ENCODE measurements at regions not wholly inside any gene's neighbourhood (a gene's known extent, or its start where the extent isn't known, plus 50 kb on each side); places are given as distances from the start of the nearest gene placed in this dataset.

DNA sequence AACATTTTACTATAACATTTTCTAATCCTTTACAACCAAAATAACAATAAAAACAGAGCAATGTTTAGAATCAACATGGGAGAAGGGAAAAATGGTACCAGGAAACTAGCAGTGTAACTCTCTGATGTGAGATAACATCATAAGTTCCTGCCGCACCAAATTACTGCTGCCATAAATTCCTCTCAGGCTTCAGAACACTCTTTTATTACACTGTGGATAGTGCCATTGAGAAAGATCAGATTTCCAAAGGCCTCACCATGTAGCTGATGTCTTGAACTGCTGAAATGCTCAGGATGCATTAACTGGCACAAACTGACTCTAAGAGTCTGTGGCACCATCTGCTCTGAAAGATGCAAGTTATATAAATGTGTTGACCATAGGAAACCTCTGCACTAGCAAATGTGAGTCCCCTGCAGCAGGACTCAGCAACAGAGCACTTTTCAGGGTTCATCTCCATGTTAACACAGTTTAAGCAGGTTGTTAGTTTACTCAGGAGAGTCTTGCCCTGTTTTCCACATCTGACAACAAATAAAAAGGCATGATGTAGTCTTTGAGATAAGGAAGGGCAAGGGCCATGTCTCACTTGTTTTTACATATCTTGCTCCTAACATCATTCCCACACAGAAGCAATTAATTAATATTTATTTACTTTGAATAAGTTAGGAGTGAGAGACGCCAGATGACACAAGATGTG lies 218.1 kb downstream of the CETN3 start:
- H3K4me3 ChIP-seq = no peak overlapping the region
- TF ChIP-seq, protein P1, sequence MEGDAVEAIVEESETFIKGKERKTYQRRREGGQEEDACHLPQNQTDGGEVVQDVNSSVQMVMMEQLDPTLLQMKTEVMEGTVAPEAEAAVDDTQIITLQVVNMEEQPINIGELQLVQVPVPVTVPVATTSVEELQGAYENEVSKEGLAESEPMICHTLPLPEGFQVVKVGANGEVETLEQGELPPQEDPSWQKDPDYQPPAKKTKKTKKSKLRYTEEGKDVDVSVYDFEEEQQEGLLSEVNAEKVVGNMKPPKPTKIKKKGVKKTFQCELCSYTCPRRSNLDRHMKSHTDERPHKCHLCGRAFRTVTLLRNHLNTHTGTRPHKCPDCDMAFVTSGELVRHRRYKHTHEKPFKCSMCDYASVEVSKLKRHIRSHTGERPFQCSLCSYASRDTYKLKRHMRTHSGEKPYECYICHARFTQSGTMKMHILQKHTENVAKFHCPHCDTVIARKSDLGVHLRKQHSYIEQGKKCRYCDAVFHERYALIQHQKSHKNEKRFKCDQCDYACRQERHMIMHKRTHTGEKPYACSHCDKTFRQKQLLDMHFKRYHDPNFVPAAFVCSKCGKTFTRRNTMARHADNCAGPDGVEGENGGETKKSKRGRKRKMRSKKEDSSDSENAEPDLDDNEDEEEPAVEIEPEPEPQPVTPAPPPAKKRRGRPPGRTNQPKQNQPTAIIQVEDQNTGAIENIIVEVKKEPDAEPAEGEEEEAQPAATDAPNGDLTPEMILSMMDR (IDR thresholded peaks at IDR 0.05 in 8 of 11, conservative IDR thresholded peaks at IDR 0.05 in 3 of 11) = no peak
- TF ChIP-seq POLR2A (IDR thresholded peaks at IDR 0.05) = no peak
- no peak for TF ChIP-seq POLR2AphosphoS5 (IDR thresholded peaks at IDR 0.05)
- no peaks in the 10 kb centered on the region for H3K9me3 ChIP-seq
- no peaks in the 10 kb centered on the region for H3K36me3 ChIP-seq
- no peak for DNase-seq
- H3K4me1 ChIP-seq = no peaks in the 10 kb centered on the region
- no peak overlapping the region for H3K27ac ChIP-seq
- 63 to 76% (median 70%) methylated on average over 2 of the region's 2 CpGs for WGBS, 5 donors
- no peaks in the 10 kb centered on the region for H3K27me3 ChIP-seq (replicated peaks in 1 of 7)
- intact Hi-C loops (cut with DNase I; ENCODE audit: low total_unique reads) = no loop called here

- no peaks in the 10 kb centered on the region for H3K36me3 ChIP-seq
- peaks cover 0 to 13% (median 0%) of the 10 kb centered on the region in 6 donors for H3K4me1 ChIP-seq
- no peaks in the 10 kb centered on the region for H3K27me3 ChIP-seq (replicated peaks in 1 of 7)
- no peak overlapping the region for H3K4me3 ChIP-seq
- TF ChIP-seq, protein P1 (IDR thresholded peaks at IDR 0.05 in 8 of 11, conservative IDR thresholded peaks at IDR 0.05 in 3 of 11) = no peak
- TF ChIP-seq POLR2AphosphoS5 (IDR thresholded peaks at IDR 0.05) (no peak), POLR2A (IDR thresholded peaks at IDR 0.05) (no peak)
- WGBS, 5 donors = 84 to 93% (median 92%) methylated on average over 2 of the region's 2 CpGs
- H3K27ac ChIP-seq = no peak overlapping the region
- intact Hi-C loops (cut with DNase I; ENCODE audit: low total_unique reads) = no loop called here
- H3K9me3 ChIP-seq = no peaks in the 10 kb centered on the region
- DNase-seq = no peak
Observed at GRCh38 chr5:90185897-90186468, 223.6 kb downstream of the CETN3 start.

DNA sequence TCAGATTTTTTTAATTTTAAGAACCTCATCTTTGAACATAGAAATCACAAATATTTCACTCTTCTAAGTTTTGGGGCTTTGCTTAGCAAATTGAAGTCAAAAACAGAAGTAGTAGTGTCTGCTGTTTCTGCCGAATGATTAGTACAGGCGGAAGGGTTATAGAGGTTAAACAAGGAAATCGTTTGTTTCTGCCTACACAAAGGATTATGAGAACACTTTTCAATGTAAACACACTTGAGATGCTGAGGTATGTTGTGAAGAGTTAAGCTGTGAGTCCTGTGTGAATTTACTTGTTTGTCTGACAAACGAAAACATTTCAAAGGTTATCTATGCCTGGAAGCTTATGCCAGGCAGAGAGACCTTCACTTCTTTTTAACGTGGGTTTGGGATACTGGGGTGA lies 224.8 kb downstream of the CETN3 start:
- H3K9me3 ChIP-seq = no peaks in the 10 kb centered on the region
- H3K36me3 ChIP-seq = no peaks in the 10 kb centered on the region
- no peak for DNase-seq
- TF ChIP-seq POLR2A (IDR thresholded peaks at IDR 0.05) (no peak), POLR2AphosphoS5 (IDR thresholded peaks at IDR 0.05) (no peak)
- TF ChIP-seq, protein P1 (IDR thresholded peaks at IDR 0.05 in 8 of 11, conservative IDR thresholded peaks at IDR 0.05 in 3 of 11) = no peak
- H3K27me3 ChIP-seq (replicated peaks in 1 of 7) = no peaks in the 10 kb centered on the region
- WGBS, 5 donors = 57 to 67% (median 62%) methylated on average over 5 of the region's 5 CpGs
- no peak overlapping the region for H3K4me3 ChIP-seq
- intact Hi-C loops (cut with DNase I; ENCODE audit: low total_unique reads) = no loop called here
- H3K4me1 ChIP-seq = peaks cover 0 to 13% (median 0%) of the 10 kb centered on the region in 6 donors
- H3K27ac ChIP-seq = no peak overlapping the region

DNA sequence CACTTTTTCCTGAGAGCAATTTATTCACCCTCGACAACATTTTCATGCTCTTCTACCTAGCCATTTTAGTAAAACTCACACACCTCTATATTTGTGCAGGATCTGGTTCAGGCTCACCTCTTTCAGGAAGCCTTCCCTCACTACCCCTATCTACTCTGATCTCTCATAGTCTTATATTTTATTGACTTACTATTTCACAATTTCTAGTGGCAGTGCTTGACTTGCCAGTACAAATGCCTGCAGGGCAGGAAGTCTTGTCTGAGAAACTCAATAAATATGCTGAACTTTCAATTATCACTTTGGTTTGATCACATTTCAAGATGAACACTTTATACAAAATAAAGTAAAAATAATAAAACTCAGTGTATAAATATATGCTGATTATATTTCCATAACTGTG lies 226.8 kb downstream of the CETN3 start:
- DNase-seq = no peak
- Histone ChIP-seq H3K27ac (no peak overlapping the region), H3K4me3 (no peak overlapping the region), H3K36me3 (no peaks in the 10 kb centered on the region), H3K4me1 (peaks cover 0 to 13% (median 0%) of the 10 kb centered on the region in 6 donors), H3K9me3 (peaks cover 0 to 12% (median 2%) of the 10 kb centered on the region in 8 donors), H3K27me3 (replicated peaks in 1 of 7) (no peaks in the 10 kb centered on the region)
- no peak for TF ChIP-seq POLR2A (IDR thresholded peaks at IDR 0.05)
- TF ChIP-seq, protein P1 (IDR thresholded peaks at IDR 0.05 in 8 of 11, conservative IDR thresholded peaks at IDR 0.05 in 3 of 11) = no peak
- no peak for TF ChIP-seq POLR2AphosphoS5 (IDR thresholded peaks at IDR 0.05)
- WGBS, 5 donors = 85 to 97% (median 94%) methylated on average over 1 of the region's 1 CpG
- intact Hi-C loops (cut with DNase I; ENCODE audit: low total_unique reads) = no loop called here

Measured in spleen (tissue), 11 donors.